HG03558 (cell line): ENCODE measurements at regions not wholly inside any gene's neighbourhood (a gene's known extent, or its start where the extent isn't known, plus 50 kb on each side); places are given as distances from the start of the nearest gene placed in this dataset.

Source experiments
- ATAC-seq: cut with Tn5 transposase; IDR thresholded peaks from one replicate; pipeline ENCODE4 v1.9.1; 2021; ENCODE audit warnings: moderate number of reproducible peaks; ENCODE audit not compliant: unreplicated experiment; ENCODE audit errors: extremely low read depth

DNA sequence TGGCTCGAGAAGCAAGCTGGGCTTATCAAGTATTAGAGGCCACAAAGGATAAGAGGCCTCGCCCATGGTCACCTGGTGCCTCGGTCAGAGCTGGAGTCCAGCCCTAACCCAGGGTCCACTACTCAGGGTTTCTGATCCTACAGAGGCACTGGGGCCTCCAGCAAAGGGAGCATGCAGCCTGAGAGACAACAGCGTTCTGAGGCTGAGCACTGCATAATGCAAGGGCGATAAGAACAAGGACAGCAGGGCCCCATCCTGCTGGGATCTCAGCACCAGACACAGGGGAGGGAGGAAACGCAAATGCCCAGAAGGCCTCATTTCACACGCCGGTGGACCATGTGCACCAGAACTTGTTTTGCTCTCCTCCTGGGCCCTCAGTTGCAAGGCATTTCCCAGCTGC, 63.0 kb downstream of the C5orf15 start:
- ATAC-seq: no peak

DNA sequence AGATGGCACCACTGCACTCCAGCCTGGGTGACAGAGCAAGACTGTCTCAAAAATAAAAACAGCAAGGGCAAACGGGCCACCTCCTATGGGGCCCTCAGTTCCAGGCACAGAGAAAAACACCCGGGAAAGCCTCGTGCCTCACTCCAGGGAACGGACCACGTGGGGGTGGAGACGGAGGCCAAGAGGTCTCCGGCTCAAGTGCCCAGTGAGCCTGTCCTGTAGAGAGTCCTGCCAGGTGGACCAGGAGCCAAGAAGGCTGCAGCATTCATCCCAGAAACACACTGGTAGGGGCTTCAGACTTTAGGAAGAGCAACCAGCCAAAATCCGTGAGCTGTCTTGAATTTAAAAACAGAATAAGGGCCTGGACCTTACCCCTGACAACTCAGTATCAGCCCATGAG, 63.8 kb downstream of the C5orf15 start:
- ATAC-seq: no peak

DNA sequence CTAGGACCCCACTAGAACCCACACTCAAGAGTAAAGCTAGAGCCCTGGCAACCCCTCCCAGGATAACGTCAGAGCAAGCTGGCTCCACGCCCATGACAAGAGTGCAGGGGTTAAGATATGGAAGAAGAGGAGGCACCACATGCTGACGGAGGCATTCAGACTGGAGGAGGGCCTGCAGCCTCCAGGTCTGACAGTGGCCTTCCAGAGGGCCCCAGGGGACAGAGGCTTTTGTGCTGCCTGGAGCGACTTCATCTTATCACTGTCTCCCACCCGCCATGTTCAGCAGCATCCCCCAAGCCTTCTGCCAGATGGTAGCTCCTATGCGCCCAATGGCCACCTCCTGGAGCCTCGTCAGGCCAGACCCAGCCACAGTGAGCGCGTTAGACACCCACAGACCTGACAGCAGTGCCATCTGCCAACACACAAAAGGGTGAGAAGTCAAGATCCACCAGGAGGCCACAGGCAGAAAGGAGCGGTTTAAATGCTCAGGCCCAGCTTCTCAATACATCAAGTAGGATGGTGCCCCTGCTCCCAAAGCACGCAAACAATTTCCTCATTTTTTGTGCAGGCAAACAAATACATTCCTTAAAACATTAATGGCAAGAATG, 65.8 kb downstream of the C5orf15 start:
- ATAC-seq: no peak

DNA sequence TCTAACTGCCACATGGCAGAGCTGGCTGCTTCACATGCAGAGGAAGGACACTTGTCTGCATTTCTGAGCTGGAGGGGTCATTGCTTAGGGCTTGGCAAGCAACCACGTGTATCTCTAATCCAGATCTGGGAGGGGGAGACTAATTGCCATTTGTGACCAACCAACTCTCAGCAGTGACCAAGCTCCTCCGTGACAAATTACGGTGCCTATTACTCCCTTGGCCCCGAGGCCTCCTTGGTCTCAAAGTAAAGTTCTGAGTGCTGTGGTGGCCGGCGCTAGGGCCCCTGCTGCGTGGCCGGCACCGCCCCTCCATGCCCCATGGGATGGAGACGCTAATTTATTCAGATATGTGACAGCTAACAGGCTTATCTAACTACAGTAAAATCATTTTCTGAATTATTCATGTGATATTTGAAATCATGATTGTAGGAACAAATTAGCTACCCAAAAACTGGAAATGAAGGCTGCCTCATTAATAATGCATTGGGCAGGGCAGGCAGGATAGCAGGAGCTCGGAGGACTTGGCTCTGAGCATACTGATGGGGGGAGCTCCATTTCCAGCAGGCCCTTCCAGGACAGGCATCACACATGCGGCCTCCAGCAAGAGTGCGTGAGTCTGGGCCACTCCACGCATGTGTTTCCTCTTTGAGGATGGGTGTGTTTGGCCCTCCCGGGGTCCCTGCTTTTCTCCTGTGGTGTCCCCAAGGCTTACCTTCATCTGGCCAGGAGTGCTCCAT, 67.7 kb downstream of the C5orf15 start:
- ATAC-seq: no peak

DNA sequence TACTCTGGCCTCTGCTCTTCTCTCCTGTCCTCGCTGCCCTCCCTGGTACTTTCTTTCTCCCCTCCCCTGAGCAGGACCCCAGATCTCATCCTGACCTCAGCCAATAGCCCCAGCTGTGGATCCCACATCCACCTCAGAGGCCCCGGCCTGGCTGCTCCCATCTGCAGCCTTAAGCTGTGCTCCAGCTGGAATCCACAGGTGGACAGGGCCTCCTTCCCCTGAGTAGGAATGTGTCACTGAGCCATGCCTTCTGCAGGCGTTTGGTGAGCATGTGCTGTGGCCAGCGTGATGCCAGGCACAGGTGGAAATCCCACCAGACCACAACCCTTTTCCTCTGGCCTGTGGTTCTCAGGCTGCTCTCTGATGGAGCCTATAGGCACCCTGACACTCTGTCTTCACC, 68.9 kb downstream of the C5orf15 start:
- no peak for ATAC-seq

DNA sequence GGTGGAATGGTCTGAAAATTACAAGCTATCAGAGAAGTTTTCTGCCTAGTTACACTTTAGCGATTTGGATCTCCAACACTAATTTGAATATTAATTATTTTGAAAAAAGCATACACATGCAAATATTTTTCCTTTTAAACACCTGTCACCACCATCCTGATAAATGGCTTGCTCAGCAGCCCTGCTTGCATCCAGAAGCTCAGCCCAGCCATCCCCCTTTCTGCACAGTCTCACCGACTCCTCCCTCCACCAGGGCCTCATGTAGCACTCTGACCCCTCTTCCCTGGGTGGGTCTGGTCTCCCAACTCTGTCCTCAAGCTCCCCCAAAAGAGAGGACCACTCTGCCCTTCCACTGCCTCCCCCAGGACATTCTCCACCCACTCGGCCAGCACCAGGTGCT, 70.0 kb downstream of the C5orf15 start:
- no peak for ATAC-seq

DNA sequence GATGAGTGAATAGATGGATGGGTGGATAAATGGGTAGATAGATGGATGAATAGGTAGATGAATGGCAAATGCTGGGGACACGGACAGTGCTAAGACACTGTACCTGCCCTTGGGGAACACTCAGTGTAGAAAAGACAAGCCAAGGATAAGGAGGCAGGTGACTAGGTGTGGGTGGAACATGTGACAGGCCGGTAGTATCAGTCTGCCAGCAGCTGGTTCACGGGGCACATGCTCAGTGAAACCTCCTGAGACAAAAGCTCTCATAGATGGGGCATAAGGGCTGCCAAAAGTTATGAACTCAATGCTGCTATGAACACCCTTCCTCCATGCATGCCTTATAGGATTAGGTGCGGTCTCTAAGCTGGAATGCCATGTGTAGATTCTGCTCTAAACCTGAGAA, 71.0 kb downstream of the C5orf15 start:
- ATAC-seq: no peak

DNA sequence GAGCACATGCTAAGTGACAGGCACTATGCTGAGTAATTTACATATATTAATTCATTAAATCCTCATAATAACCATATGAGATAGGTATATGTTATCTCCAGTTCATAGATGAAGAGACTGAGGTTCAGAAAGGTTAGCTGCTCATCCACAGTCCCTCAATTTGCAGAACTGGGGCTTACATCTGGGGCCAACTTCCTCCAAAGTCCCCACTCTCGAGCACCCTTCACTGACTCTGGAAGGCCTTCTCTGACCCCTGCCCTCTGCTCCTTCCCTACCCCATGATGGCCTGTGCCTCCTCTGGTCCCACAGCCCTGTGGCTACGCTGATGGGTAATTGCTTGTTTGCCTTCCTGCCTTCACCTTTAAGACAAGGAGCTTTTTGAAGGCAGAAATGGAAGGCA, 71.6 kb downstream of the C5orf15 start:
- ATAC-seq: no peak

DNA sequence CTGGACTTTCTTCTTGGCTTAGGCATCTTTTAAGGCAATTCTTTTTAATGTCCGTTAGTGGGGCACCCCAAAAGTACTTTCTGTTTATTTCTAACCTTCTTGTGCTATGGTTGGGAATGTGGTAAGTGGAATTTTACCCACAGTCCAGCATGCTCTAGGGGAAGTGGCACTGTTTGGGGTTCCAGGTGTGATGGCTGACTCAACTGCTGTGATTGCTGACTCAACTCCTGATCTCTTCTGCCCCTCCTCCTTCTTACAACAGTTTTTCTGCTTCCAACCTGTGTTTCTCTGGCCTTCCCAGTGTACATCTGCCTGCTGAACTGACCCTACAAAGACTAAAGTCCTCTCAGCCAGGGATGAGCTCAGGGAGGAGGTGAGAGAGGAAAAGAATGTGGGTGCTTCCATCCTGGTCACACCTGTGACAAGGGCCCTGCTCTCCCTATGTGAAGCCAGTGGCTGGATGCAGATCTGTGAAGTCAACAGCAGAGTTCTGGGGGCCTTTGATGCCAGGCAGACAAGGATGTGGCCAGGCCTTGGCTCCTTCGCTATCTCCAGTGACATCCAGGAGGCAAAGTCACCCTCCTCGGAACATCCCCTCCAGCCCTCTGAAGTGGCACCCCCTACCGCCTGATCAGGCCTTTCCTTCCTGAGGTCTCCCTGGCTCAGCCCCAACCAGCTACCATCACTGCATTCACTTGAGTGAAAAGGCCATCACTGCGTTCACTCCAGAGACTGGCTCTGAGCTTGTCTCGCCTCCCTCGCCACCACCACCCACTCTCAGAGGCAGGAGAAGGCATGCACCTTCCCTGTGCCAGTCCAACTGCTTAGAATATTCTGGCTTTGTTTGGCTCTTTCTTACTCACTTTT, 72.2 kb downstream of the C5orf15 start:
- no peak for ATAC-seq

DNA sequence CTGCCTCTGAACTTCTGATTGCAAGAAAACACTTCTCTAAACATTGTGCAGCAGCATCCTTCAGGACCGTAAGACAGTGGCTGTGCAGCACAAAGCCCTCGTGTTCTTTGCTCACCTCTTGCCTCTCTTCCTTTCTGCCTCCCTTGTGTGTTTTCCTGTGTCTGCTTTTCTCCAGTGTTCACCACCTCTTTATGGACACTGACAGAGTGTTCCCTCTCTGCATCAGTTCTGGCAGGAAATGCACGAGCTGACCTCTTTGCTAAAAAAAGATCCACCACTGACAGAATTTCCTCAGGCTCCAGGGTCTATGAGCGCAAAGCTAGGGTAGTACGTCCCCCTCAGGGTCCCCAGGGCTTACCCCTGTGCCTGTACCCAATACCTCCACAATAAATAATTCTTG, 74.3 kb downstream of the C5orf15 start:
- ATAC-seq: no peak

DNA sequence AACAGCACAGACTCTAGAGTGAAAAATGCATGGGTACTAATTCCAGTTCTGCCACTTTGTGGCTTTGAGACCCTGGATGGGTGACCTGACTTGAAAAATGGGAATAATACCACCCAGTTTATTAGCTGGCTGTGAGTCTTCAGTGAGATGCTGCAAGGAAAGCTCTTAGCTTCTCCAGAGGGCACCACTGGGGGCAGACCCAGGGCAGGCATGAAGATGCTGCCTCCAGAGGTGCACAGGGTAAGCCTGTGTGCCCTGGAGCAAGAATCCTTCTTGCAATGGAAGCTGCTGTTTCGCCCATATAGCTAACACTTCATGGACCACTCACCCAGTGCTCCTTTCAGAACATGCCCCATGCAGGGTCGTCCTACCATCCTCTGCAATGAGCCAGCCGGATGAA, 75.7 kb downstream of the C5orf15 start:
- ATAC-seq: no peak

DNA sequence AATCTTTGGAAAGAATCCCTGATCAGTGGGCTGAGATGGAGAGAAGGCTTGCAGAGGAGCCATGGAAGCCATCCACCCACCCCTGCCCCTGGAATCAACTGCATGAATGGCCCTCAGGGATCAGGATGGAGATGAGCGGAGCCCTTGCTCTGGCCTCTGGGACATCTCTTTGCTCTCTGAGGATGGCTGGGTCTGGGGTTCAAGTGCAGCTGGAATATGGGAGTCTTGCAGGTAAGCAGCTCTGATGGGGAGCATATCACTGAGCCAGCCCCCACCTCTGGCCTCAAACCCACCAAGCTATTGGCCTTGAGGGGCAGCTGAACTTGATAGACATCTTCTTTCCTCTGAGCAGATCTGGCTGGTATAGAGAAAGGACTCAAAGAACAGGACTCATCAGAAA, 76.1 kb downstream of the C5orf15 start:
- no peak for ATAC-seq

DNA sequence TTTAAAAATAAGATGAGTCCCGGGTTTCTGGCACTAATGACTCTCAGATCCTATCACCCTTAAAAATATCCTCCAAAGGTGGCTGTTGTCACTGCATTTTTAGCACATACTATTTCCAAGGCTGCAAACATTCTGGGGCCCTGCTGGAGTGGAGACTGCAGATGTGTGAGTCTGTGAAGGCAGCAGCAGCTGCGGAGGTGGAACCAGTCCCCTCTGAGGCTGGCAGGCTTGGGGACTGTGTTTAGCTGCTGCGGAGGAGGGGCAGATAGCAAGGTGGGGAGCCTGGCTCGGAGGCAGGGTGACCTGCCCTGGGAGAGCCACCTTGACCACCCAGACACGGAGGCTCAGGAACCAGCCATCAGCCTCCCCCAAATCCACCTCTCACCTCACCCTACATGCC, 77.0 kb downstream of the C5orf15 start:
- no peak for ATAC-seq

DNA sequence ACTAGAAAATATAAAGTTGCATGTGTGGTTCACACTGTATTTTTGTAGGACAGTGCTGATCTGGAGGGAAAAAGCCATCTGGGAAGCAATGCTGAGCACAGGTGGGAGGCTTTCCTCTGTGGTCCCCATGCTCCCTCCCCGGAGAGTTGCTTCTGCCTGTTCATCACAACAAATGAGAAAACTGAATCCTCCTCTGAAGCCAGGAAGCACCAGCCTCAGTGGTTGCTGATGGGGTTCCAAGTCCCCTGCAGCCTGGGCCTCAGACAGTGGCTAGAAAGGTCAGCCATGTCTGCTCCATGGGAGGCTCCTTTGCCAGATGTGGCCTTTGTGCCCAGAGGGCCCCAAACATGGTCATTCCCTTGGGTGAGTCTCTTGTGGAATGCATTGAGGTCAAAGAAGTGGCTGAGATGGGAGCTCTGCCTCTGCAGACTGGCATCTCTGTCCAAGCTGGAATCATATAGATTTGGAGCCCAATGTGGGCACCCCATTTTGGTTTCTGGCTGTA, 77.6 kb downstream of the C5orf15 start:
- no peak for ATAC-seq

DNA sequence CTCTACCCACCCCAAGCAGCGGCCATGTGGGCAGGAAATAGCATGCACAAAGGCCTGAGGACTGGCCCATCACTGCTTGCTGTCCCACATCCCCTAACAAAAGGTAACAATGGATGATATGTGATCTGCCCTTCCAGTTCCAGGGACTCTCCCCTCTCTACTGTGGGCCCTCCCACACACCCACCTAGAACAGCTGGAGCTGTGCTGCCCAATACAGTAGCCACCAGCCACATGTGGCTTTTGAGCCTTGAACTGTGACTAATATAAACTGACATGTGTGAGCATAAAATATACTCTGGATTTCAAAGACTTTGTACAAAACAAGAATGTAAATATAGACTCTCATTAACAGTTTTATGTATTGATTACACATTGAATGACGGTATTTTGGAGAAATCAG, 78.1 kb downstream of the C5orf15 start:
- ATAC-seq: no peak

DNA sequence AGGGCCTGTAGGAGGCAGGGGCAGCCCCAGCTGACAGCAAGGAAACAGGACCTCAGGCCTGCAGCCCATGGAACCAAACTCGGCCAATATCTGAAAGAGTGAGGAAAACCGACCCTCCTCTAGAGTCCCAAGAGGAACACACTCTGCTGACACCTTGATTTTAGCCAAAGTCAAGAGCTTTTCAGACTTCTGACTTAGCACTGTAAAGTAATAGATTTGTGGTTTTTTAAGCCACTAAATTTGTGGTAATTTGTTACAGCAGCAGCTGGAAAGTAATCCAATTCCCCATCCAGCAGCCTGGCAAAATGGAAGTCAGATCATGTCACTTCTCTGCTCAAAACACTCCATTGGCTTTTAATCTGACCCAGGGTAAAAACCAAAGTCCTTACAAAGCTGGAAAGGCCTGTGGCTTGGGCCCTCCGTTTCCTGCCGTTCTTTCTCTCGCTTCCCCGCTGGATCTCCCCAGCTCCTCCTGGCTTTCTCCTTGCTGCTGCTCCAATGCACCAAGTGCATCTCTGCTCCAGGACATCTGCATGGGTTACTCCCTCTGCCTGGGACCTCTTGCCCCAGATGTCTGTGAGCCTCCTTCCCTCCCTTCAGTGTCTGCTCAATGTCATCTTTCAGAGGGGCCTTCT, 79.0 kb downstream of the C5orf15 start:
- no peak for ATAC-seq

DNA sequence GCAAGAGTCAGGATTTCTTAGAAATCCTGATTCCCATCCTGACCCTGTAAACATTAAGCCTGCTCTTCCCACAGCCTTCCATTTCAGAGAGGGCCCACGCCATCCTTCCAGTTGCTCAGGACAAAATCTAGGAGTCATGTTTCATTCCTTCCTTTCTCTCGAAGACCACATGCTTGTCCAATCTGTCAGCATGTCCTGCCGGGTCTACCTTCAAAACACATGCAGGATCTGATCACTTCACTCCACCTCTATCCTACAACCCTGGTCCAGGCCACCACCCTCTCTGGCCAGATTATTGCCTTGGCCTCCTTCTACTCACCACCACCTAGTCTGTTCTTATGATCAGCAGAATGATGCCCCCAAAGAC, 79.8 kb downstream of the C5orf15 start:
- no peak for ATAC-seq

DNA sequence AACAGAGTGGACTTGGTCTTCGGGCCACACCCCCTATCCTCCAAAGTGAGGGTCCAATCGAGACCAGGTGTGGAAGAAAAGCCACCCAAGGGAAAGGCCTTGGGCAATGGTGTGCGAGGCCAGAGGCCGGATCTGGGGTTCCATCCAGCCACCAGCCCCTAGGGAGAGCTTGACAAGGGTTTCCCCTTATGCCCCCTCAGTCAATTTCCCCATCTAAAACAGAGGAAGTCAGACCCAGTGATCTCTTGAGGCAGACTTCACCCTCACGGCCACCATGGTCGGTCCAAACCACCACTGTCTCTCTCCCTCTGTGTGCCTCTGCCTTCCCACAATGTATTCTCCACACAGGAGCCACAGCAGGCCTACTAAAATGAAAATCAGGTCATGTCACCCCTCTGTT, 82.9 kb downstream of the C5orf15 start:
- no peak for ATAC-seq

DNA sequence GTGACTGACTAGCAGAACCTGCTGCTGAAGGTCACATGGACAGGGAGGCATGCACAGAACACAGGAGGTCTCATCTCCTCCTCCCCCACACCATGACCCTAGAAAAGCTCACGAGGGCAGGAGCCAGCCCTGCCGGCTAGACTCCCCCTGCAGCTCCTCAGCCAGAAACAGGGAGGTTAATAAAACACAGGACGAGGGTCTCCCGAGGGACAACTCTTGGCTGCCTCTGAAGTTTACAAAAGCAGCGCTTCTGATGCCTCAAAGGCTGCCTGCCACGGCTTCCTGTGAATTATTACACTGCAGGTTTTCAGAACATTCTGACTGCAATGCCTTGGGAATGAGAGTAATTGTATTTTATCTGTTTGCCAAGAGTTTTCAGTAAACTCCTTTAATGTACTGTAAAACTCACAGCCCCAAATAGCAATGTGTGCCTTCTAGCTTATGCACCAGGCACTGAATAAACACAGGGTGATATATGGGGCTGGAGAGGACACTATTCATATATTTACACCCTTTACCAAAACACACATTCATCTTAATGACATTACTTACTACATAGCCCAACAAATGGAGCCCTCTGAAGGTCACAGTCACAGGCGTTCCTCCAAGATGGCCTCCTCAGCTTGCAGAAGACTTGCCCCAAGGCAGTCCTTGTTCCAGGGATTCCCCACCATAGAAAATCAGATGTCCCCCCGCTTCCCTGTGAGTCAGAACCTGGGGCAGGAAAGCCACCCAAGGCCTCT, 83.7 kb downstream of the C5orf15 start:
- no peak for ATAC-seq

DNA sequence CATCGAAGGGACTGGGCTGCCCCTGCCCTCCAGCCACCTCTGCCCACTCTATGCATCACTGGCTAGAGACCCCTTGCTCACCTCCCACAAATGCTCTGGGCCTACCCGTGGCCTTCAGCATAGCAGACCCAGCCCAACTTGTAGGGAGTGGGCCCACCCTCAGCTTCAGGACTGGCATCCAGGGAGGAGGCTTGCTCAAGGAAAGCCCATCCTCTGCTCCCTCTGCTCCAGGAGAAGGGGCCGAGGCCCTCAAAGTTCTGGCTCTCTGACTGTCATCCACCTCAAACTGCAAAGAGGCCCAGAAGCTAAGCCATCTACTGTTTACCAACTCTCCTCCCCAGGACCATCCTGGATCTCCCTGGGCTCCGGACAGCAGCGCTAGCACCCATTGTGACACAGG, 84.5 kb downstream of the C5orf15 start:
- no peak for ATAC-seq
